22Rv1 (cell line): ENCODE measurements at regions not wholly inside any gene's neighbourhood (a gene's known extent, or its start where the extent isn't known, plus 50 kb on each side); places are given as distances from the start of the nearest gene placed in this dataset.

Experiments
- H3K27ac ChIP-seq: fragments of 450-650 bp; 2 replicates; pipeline ENCODE4 v1.5.1; 2017
- ZFX ChIP-seq: fragments of 450-650 bp; IDR thresholded peaks from 2 replicates; pipeline ENCODE4 v1.6.1; 2017; ENCODE audit warnings: antibody characterized with exemption, borderline replicate concordance
- TF ChIP-seq, protein P1 (sequence below): fragments of 450-650 bp; IDR thresholded peaks from 2 replicates; pipeline ENCODE4 v1.5.1; 2017; ENCODE audit warnings: mild to moderate bottlenecking

DNA sequence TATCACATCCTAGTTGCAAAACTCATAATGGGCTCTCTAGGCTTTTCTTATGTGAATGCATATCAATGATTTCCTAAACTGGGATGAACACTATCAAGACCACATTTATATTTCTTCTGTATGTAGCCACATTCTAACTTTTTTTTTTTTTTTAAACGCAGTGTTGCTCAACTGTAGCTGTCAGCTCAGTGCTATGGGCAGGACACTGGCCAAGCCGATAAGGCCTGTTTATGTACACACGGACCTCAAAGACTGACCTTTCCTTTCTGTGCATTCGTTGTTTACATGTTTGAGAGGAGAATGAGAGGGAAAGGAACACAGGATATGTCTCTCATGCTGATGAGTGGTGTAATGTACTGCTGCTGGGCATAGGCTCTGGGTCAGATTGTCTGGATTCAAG lies 75.1 kb upstream of the B3GAT2 start:
- no peak overlapping the region for H3K27ac ChIP-seq
- no peak for TF ChIP-seq ZFX

DNA sequence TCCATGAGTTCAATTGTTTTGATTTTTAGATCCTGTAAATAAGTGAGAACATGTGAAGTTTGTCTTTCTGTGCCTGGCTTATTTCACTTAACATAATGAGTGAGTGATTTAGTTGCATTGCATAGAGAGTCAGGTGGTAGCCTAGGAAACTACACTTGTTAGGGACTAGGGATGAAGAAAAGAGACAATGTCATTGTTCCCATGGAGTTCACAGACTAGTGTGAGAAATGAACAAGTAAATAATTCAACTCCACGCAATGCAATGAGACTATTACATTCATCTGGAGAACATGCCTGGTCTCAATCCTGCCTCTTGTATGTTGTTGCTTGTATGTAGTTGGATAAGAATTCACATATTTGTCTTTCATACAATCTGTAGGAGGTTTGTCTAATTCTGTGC lies 76.3 kb upstream of the B3GAT2 start:
- no peak for TF ChIP-seq ZFX
- TF ChIP-seq, protein P1, sequence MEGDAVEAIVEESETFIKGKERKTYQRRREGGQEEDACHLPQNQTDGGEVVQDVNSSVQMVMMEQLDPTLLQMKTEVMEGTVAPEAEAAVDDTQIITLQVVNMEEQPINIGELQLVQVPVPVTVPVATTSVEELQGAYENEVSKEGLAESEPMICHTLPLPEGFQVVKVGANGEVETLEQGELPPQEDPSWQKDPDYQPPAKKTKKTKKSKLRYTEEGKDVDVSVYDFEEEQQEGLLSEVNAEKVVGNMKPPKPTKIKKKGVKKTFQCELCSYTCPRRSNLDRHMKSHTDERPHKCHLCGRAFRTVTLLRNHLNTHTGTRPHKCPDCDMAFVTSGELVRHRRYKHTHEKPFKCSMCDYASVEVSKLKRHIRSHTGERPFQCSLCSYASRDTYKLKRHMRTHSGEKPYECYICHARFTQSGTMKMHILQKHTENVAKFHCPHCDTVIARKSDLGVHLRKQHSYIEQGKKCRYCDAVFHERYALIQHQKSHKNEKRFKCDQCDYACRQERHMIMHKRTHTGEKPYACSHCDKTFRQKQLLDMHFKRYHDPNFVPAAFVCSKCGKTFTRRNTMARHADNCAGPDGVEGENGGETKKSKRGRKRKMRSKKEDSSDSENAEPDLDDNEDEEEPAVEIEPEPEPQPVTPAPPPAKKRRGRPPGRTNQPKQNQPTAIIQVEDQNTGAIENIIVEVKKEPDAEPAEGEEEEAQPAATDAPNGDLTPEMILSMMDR = no peak
- H3K27ac ChIP-seq = no peak overlapping the region

DNA sequence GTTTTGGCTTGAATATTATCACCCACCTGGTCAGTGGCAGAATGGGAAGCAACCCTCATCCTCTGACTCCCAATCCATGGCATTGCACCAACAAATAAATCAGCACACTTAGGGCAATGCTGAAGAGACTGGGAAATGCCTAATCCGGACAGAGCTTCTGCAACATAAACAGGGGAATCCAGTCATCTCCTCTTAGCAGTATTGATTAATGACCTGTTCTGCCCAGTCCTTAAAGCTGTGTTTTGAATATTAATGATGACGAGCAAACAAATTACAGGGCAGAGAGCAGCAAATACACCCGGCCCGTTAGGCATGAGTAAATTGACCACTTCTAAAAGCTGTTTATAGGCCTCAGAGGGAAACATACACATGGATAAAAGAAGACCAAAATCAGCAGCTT lies 77.0 kb upstream of the B3GAT2 start:
- TF ChIP-seq ZFX = no peak
- TF ChIP-seq, protein P1 = no peak
- H3K27ac ChIP-seq = no peak overlapping the region

DNA sequence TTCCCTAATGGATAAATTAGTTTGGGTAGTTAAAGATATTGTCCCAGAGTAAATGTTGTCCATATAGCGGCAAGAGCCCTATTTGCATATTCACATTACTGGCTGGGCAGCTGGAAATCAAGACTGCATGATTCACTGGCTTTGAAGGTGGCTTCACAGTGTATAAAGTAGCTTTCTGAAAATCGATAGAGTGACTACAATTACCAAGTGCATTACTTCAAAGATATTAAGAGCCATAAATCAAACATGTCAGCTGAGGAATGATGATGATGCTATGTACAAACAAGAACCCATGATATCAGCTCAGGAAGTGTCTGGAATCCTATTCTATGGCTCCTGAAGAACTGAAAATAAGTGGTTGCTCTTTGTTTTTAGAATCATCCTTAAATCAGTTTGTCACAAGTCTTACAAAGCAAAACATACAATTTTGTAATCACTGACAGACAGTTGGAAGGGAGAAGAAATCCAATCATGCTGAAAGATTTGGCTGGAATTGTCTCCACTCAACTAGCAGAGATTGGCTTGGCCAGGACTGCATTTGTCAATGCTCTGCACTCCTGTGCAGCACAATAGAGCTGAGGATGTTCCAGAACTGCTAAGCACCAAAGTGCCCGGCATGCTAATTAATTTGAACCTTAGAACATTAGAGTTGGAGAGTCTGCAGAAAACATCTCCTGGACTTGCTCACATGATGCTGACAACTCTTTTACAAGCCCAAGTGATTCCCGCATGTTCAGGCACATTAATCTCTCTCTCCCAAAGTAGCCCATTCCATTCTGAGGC lies 77.9 kb upstream of the B3GAT2 start:
- TF ChIP-seq ZFX = no peak
- TF ChIP-seq, protein P1 = no peak
- H3K27ac ChIP-seq = no peak overlapping the region

DNA sequence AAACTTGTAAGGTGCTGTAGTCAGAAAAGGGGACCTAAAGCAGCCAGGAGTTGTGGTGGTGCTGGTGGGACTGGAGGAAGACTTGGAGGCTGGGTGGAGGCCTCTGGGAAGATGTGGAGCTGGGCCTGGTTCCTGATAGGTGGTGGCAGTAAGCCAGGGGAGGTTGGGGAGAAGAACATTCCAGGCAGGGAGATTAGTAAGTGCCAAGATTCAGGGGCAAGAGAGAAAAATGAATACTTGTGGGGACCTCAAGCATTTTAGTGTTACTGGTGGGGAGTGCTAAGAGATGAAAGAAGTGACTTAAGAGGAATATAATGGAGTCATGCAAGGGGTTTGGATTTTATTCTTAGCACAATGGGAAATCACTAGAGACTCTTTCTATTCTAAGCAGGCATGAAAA lies 79.0 kb upstream of the B3GAT2 start:
- TF ChIP-seq, protein P1 = no peak
- no peak for TF ChIP-seq ZFX
- H3K27ac ChIP-seq = no peak overlapping the region

DNA sequence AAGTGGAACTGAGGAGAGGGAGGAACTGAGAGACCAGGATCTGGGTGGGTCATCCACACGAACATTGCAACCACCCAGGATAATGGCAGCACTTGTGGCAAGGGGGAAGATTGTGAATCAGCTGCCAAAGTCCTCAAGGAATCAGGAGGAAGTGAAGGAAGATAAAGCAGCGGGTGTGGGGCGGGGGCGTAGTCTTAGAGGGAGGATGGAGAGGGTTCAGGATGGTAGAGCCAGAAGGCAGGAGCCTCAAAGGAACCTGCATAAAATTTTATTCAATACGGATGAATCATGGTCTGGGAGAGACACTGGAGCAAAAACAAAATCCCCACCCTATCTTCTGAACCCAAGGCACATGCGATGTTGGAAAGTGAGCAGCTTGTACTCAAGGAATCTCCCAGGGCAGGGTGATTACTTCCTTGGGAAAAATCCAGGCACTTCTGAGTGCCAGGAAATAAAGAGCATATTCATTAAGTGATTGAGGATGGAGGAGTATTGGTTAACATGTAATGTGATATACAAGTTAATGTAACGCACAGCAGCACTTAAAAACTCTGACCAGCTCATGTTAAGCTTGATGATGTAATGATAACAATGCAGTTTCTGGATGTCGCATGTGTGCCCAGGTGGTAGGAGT lies 82.0 kb upstream of the B3GAT2 start:
- TF ChIP-seq ZFX = no peak
- TF ChIP-seq, protein P1 = no peak
- no peak overlapping the region for H3K27ac ChIP-seq

DNA sequence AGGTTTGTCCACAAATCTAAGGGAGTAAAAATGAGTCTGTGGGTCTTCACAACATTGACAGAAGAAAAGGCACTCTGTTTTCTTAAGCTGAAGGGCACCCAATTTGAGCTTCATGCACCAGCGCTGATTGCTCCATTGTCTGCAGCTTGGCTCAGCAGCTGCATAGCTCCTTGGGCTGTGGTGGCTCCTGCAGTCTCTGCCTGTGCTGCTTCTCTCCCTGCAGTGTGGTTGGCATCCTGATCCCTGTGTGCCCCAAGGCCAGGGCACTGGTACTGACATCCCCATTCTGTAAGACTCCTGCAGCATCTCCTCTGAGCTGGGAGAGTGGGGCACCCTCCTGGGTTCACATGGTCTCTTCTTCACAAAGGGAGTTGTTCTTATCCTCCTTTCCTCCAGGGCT lies 83.2 kb upstream of the B3GAT2 start:
- TF ChIP-seq, protein P1 = no peak
- TF ChIP-seq ZFX = no peak
- no peak overlapping the region for H3K27ac ChIP-seq
